Panc1 (cell line): ENCODE measurements at regions not wholly inside any gene's neighbourhood (a gene's known extent, or its start where the extent isn't known, plus 50 kb on each side); places are given as distances from the start of the nearest gene placed in this dataset.

Experiments
- ATAC-seq: fragments of 200-7000 bp; cut with Tn5 transposase; 2 replicates; pipeline ENCODE4 v1.9.1; 2020; ENCODE audit warnings: mild to moderate bottlenecking, moderate library complexity
- BruUV-seq: library from RNA; stranded (reverse); fragments of 400-500 nt; replicated peaks from 2 replicates; lab custom pipeline; 2021; lab: Mats Ljungman, UMichigan
- CTCF ChIA-PET: fragments of 300-600 bp; sonication (Branson Sonifier 250); formaldehyde crosslinking; loops from one replicate; lab custom pipeline; 2022; ENCODE audit warnings: antibody characterized with exemption; lab: Charles Lee
- POLR2A ChIA-PET: fragments of 300-600 bp; sonication (Branson Sonifier 250); formaldehyde crosslinking; loops from one replicate; lab custom pipeline; 2022; ENCODE audit warnings: antibody characterized with exemption; lab: Charles Lee
- DNase-seq: peaks from one replicate; pipeline ENCODE4 v3.0.0-alpha.2; 2010; ENCODE audit warnings: low read depth, low spot score
- H3K27ac ChIP-seq: 2 replicates; pipeline ENCODE4 v1.5.1; 2011; ENCODE audit warnings: mild to moderate bottlenecking, low read length, inconsistent platforms
- H3K27me3 ChIP-seq: fragments of 200-500 bp; sonication (Bioruptor generic); 2 replicates; pipeline ENCODE4 v1.6.0; 2014; ENCODE audit warnings: low read length, inconsistent platforms; ENCODE audit not compliant: control insufficient read depth, insufficient read depth
- H3K36me3 ChIP-seq: fragments of 200-500 bp; sonication (Bioruptor generic); 2 replicates; pipeline ENCODE4 v1.5.1; 2014; ENCODE audit warnings: inconsistent platforms, mild to moderate bottlenecking, low read length, moderate library complexity; ENCODE audit not compliant: control insufficient read depth, insufficient read depth
- H3K4me1 ChIP-seq: 2 replicates; pipeline ENCODE4 v1.5.1; 2011; ENCODE audit warnings: inconsistent platforms, mild to moderate bottlenecking, low read length, moderate library complexity; ENCODE audit not compliant: control insufficient read depth, insufficient read depth
- H3K4me3 ChIP-seq, 2 experiments: 2 replicates each; pipeline ENCODE4 v1.5.1; 2011 to 2012; ENCODE audit warnings: low read depth in 2 of 2, low read length in 2 of 2, mild to moderate bottlenecking in 2 of 2, inconsistent platforms in 1 of 2, moderate library complexity in 1 of 2
- H3K9me3 ChIP-seq: fragments of 200-500 bp; sonication (Bioruptor generic); 2 replicates; pipeline ENCODE4 v1.5.1; 2014; ENCODE audit warnings: low read depth, mild to moderate bottlenecking, inconsistent platforms, low read length, moderate library complexity; ENCODE audit not compliant: control insufficient read depth, insufficient read depth
- POLR2AphosphoS5 ChIP-seq: IDR thresholded peaks from 2 replicates; pipeline ENCODE4 v1.6.1; 2012; ENCODE audit warnings: mild to moderate bottlenecking, low read depth, low read length, moderate library complexity
- SIN3A ChIP-seq: IDR thresholded peaks from 2 replicates; pipeline ENCODE4 v1.6.1; 2012; ENCODE audit warnings: low read depth, mild to moderate bottlenecking, low read length, moderate library complexity, borderline replicate concordance; ENCODE audit not compliant: insufficient read depth
- TCF7L2 ChIP-seq: IDR thresholded peaks from 2 replicates; pipeline ENCODE4 v1.6.1; 2011; ENCODE audit warnings: mild to moderate bottlenecking, low read depth, low read length, inconsistent platforms
- in situ Hi-C: cut with HindIII; loops from 2 replicates; pipeline ENCODE4 v1.10.0; 2016; ENCODE audit warnings: low sequenced_read_pairs, low pct_unique_long_range_greater_than_20kb
- intact Hi-C: fragments of 100-400 bp; cut with micrococcal nuclease; formaldehyde crosslinking; loops from one replicate; pipeline ENCODE4 v1.10.0; 2022; ENCODE audit not compliant: unreplicated experiment
- TF ChIP-seq, protein P1 (sequence below): fragments of 450-650 bp; IDR thresholded peaks from 2 replicates; pipeline ENCODE4 v1.5.1; 2017; ENCODE audit warnings: mild to moderate bottlenecking
- TF ChIP-seq, protein P2 (sequence below), 2 experiments: IDR thresholded peaks; 2 replicates each; pipeline ENCODE4 v1.6.1; 2011 to 2012; ENCODE audit warnings: low read depth in 2 of 2, control low read depth in 1 of 2, low read length in 1 of 2, mild to moderate bottlenecking in 1 of 2, moderate library complexity in 1 of 2; ENCODE audit not compliant: insufficient read depth in 1 of 2

DNA sequence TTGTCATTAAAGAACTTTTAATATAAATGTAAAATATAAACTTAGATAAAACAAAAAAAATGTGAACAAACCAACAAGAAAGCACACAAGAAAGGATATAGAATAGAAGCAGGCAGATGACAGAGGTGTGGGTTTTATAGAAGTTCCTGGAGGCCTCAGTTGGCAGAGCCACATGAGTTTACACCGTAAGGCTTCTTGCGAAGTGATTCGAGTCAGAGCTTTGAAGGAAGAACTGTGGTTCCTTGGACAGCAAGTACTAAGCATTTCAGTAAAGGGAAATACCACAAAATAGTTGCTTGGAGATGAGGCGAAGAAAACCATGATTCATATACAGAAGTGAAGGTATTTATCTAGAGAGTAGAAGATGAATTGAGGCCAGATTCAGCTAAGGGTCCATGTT lies 207.9 kb upstream of the EYA4 start:
- intact Hi-C loops (no loop called here), in situ Hi-C loops (no loop called here)
- BruUV-seq, result no TSS peak
- DNase-seq (no peak), ATAC-seq (no peak)
- ChIA-PET POLR2A (no interaction called here), CTCF (no interaction called here)
- TF ChIP-seq, protein P1, sequence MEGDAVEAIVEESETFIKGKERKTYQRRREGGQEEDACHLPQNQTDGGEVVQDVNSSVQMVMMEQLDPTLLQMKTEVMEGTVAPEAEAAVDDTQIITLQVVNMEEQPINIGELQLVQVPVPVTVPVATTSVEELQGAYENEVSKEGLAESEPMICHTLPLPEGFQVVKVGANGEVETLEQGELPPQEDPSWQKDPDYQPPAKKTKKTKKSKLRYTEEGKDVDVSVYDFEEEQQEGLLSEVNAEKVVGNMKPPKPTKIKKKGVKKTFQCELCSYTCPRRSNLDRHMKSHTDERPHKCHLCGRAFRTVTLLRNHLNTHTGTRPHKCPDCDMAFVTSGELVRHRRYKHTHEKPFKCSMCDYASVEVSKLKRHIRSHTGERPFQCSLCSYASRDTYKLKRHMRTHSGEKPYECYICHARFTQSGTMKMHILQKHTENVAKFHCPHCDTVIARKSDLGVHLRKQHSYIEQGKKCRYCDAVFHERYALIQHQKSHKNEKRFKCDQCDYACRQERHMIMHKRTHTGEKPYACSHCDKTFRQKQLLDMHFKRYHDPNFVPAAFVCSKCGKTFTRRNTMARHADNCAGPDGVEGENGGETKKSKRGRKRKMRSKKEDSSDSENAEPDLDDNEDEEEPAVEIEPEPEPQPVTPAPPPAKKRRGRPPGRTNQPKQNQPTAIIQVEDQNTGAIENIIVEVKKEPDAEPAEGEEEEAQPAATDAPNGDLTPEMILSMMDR, result no peak
- TF ChIP-seq, protein P2, sequence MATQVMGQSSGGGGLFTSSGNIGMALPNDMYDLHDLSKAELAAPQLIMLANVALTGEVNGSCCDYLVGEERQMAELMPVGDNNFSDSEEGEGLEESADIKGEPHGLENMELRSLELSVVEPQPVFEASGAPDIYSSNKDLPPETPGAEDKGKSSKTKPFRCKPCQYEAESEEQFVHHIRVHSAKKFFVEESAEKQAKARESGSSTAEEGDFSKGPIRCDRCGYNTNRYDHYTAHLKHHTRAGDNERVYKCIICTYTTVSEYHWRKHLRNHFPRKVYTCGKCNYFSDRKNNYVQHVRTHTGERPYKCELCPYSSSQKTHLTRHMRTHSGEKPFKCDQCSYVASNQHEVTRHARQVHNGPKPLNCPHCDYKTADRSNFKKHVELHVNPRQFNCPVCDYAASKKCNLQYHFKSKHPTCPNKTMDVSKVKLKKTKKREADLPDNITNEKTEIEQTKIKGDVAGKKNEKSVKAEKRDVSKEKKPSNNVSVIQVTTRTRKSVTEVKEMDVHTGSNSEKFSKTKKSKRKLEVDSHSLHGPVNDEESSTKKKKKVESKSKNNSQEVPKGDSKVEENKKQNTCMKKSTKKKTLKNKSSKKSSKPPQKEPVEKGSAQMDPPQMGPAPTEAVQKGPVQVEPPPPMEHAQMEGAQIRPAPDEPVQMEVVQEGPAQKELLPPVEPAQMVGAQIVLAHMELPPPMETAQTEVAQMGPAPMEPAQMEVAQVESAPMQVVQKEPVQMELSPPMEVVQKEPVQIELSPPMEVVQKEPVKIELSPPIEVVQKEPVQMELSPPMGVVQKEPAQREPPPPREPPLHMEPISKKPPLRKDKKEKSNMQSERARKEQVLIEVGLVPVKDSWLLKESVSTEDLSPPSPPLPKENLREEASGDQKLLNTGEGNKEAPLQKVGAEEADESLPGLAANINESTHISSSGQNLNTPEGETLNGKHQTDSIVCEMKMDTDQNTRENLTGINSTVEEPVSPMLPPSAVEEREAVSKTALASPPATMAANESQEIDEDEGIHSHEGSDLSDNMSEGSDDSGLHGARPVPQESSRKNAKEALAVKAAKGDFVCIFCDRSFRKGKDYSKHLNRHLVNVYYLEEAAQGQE (IDR thresholded peaks at IDR 0.05; ENCODE audit: insufficient read depth in 1 of 2, low read depth in 2 of 2, low read length in 1 of 2), result no peak
- TF ChIP-seq TCF7L2, result no peak
- no peak for TF ChIP-seq POLR2AphosphoS5
- no peak for TF ChIP-seq SIN3A
- no peaks in the 10 kb centered on the region for H3K27me3 ChIP-seq
- H3K9me3 ChIP-seq, result peaks cover 2% of the 10 kb centered on the region; the same call in 1 of the 2 replicates
- H3K4me3 ChIP-seq, result no peak overlapping the region
- H3K4me1 ChIP-seq, result no peaks in the 10 kb centered on the region
- no peaks in the 10 kb centered on the region for H3K36me3 ChIP-seq
- H3K27ac ChIP-seq, result no peak overlapping the region

DNA sequence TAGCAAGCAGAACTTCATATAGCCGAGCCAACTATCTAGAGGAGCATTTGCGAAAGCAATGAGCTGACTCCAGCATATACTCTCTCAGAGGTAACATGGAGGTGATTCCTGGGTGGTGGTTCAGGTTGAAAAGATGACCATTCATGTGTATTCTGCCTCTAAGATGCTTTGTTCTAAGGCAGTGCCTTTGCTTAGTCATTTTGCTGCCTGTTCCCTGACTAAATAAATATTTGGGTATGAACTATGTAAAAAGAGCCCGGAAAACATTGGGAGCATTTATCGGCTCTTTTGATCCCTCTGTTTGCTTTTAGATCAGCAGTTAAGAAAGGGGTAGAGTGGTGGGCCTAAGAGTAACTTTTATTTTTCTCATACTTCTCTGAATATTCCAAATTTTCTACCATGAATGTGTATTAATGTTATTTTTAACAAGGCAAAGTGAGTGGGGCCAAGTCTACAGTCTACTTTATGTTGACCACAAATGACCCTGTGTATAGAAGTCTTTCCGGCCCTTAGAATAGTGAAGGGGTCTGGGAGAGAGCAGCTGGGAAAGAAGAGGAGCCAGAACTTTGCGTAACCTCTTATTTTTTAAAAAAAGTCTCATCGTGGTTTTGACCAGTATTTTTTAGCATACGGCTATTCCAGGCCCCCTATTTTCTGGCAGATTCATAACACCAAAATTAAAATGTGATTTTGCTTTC lies 206.5 kb upstream of the EYA4 start:
- in situ Hi-C loops, result no loop called here
- CTCF ChIA-PET, result no interaction called here

More for the DNA sequence above, 206.5 kb upstream of the EYA4 start:
- DNase-seq (no peak), ATAC-seq (no peak)
- no TSS peak for BruUV-seq
- Histone ChIP-seq H3K4me1 (no peaks in the 10 kb centered on the region), H3K27me3 (no peaks in the 10 kb centered on the region), H3K4me3 (no peak overlapping the region), H3K27ac (no peak overlapping the region), H3K36me3 (no peaks in the 10 kb centered on the region), H3K9me3 (peaks cover 2% of the 10 kb centered on the region; the same call in 1 of the 2 replicates)
- POLR2A ChIA-PET, result no interaction called here
- TF ChIP-seq SIN3A (no peak), POLR2AphosphoS5 (no peak), TCF7L2 (no peak)
- TF ChIP-seq, protein P2 (IDR thresholded peaks at IDR 0.05; ENCODE audit: insufficient read depth in 1 of 2, low read depth in 2 of 2, low read length in 1 of 2), result no peak
- TF ChIP-seq, protein P1, result no peak
- intact Hi-C loops, result no loop called here
